ENCODE measurements at regions not wholly inside any gene's neighbourhood (a gene's known extent, or its start where the extent isn't known, plus 50 kb on each side); places are given as distances from the start of the nearest gene placed in this dataset.

DNA sequence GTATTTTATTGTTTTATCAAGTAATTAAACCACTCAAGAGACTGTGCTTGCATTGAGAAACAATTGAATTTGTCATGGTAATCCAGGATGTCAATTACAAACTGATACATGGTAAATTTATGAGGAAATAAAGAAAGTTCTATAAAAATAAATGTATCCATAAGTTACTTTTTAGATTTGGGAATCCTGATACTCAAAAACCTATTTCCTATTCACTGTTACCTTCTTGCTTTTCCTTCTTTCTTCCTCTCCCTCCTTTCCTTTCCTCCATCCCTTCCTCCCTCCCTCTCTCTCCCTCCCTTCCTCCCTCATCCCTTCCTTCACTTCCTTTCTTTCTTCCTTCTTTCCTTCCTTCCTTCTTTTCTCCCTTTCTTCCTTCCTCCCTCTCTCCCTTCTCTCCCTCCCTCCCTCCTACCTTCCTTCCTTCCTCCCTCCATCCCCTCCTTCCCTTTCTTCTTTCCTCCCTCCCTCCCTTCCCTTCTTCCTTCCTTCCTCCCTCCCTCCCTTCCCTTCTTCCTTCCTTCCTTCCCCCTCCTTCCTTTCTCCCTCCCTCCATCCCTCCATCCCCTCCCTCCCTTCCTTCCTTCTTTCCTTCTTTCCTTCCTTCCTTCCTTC lies 1299.1 kb upstream of the ZEB2 start:
- TF ChIP-seq, protein P1, sequence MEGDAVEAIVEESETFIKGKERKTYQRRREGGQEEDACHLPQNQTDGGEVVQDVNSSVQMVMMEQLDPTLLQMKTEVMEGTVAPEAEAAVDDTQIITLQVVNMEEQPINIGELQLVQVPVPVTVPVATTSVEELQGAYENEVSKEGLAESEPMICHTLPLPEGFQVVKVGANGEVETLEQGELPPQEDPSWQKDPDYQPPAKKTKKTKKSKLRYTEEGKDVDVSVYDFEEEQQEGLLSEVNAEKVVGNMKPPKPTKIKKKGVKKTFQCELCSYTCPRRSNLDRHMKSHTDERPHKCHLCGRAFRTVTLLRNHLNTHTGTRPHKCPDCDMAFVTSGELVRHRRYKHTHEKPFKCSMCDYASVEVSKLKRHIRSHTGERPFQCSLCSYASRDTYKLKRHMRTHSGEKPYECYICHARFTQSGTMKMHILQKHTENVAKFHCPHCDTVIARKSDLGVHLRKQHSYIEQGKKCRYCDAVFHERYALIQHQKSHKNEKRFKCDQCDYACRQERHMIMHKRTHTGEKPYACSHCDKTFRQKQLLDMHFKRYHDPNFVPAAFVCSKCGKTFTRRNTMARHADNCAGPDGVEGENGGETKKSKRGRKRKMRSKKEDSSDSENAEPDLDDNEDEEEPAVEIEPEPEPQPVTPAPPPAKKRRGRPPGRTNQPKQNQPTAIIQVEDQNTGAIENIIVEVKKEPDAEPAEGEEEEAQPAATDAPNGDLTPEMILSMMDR (IDR thresholded peaks at IDR 0.05; ENCODE audit: control insufficient read depth, insufficient read depth, low read depth, low read length, missing control alignments) = no peak
- no peak overlapping the region for H3K4me3 ChIP-seq (ENCODE audit: control insufficient read depth, low read depth, low read length)
- DNase-seq (ENCODE audit: low read depth) = no peak

DNA sequence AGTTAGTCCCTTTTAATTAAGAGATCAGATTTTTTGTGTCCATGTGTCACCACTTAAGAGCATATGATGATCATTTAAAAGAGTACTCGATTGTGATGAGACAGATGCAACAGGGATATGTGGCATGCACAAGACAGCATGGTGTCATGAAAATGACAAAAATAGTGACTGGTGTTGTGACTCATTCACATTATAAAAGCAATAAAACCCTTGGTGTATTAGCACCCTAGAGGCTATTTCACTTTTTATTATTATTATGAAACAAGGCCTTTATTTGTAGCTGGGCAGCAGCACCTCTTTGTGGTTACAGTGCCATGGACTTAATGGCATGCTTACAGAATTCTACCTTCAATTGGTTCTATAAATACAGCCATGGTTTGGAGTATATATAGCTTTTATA lies 1296.0 kb upstream of the ZEB2 start:
- no peak for DNase-seq (ENCODE audit: low read depth)

DNA sequence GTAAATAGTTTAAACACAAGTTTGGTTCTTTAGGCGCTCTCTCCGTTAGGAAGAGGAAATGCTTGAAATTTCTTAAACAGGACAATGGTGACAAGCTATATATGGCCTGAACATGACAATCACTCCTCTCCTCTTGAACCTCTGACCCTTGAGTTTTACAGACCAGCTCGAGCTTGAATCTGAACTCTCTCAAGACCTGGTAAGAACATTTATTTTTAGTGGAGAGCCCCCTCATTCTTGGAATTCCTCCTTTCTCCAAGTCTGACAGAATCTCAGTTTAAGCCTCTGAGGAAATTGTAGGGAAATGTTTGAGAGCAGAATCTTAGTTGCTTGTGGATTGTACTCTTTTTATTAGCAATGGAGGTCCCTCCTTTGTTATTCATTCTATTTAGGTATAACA lies 1293.6 kb upstream of the ZEB2 start:
- H3K4me3 ChIP-seq (ENCODE audit: control insufficient read depth, low read depth, low read length) = no peak overlapping the region
- TF ChIP-seq, protein P1 (IDR thresholded peaks at IDR 0.05; ENCODE audit: control insufficient read depth, insufficient read depth, low read depth, low read length, missing control alignments) = no peak
- no peak for DNase-seq (ENCODE audit: low read depth)

More for the DNA sequence above, 1296.0 kb upstream of the ZEB2 start:
- no peak overlapping the region for H3K4me3 ChIP-seq (ENCODE audit: control insufficient read depth, low read depth, low read length)
- TF ChIP-seq, protein P1 (IDR thresholded peaks at IDR 0.05; ENCODE audit: control insufficient read depth, insufficient read depth, low read depth, low read length, missing control alignments) = no peak

DNA sequence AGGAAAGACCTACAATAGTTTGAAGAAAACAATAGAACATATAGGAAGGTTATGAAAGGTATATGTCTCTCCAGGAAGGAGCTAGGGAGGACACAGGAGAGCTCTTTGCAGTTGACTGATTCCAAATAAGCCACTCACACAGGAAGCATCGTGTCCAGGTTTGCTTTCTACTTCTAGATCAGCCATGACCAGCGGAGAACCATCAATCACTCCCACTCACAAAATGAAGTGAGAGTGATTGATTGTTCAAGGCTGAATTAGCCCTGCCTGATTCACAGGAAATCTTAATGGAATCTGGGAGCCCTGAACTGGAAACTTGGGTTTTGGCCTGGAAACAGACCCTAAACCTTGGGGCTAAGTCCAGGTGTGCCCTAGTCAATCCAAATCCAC lies 1292.2 kb upstream of the ZEB2 start:
- no peak for DNase-seq (ENCODE audit: low read depth)
- TF ChIP-seq, protein P1 (IDR thresholded peaks at IDR 0.05; ENCODE audit: control insufficient read depth, insufficient read depth, low read depth, low read length, missing control alignments) = no peak
- no peak overlapping the region for H3K4me3 ChIP-seq (ENCODE audit: control insufficient read depth, low read depth, low read length)

DNA sequence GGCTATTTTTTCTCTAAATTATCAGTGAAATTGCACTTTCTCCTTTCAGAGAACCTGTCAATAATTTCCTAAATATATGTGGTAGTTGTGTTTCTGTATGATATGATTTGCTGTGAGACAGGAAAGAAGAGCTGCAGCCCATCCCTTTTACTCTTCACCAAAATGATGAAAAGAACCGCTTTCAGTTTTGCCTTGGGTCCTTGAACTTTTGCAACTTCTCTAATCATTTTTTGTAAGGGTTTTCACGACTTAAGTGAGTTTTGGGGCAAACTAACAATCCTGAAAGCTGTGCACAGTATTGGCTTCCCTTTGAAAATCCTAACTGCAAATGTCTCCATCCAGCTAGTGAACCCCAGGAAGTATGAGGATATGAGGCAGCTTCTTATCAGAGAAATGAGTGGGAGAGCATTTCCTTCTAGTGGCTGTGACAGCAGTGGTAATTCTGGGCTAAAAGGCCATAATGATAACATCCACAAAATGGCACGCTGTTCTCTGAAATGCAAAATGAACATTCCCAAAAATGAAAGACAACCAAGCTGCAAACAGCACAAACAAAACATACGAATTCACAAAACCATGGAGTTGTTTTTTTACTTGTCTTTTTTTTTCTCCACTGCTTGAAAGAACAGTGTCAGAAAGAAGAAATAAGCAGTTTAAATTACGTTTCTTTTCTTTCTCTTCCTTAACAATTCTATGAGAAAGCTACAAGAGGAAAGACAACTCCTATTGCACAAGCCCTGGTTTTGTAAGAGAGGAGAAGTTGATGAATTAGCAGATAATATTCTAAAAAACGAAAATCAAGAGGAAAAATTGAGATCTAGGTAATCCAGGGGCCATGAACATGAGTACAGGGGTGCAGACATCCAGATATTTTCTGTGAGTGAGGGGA lies 1291.6 kb upstream of the ZEB2 start:
- TF ChIP-seq, protein P1 (IDR thresholded peaks at IDR 0.05; ENCODE audit: control insufficient read depth, insufficient read depth, low read depth, low read length, missing control alignments) = no peak
- H3K4me3 ChIP-seq (ENCODE audit: control insufficient read depth, low read depth, low read length) = no peak overlapping the region
- DNase-seq (ENCODE audit: low read depth) = no peak

DNA sequence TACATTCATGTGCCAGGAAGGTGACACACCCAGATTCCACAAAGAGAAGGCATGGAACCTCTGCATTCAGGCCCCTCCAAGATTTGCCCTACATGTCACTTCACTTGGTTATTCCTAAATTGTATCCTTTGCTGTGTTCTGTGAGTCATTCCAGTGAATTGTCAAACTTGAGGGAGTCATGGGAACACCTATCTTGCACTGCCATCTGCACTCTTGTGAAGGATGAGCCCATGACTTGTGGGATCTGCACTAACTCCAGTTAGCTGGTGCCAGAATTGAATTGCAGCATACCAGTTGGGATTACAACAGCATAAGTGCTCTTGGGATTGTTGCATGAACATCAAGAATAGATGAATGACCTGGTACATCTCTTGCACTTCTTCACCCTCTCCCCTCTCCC lies 1288.0 kb upstream of the ZEB2 start:
- DNase-seq (ENCODE audit: low read depth) = no peak
- TF ChIP-seq, protein P1 (IDR thresholded peaks at IDR 0.05; ENCODE audit: control insufficient read depth, insufficient read depth, low read depth, low read length, missing control alignments) = no peak
- no peak overlapping the region for H3K4me3 ChIP-seq (ENCODE audit: control insufficient read depth, low read depth, low read length)
